Endothelial cell of umbilical vein (primary cell): ENCODE measurements at regions not wholly inside any gene's neighbourhood (a gene's known extent, or its start where the extent isn't known, plus 50 kb on each side); places are given as distances from the start of the nearest gene placed in this dataset.

Experiments
- BruUV-seq: library from RNA; stranded (reverse); fragments of 400-500 nt; replicated peaks from 2 replicates; lab custom pipeline; 2021; lab: Mats Ljungman, UMichigan
- CTCF ChIA-PET: fragments of 300-600, 350-600 bp; sonication (Branson Sonifier 250); formaldehyde crosslinking; loops from one replicate; lab custom pipeline; 2021; ENCODE audit warnings: antibody characterized with exemption, inconsistent platforms; lab: Charles Lee
- POLR2A ChIA-PET: fragments of 300-600, 350-600 bp; sonication (Branson Sonifier 250); formaldehyde crosslinking; loops from one replicate; lab custom pipeline; 2021; ENCODE audit warnings: antibody characterized with exemption, inconsistent platforms; lab: Charles Lee
- DNase-seq: peaks from one replicate; pipeline ENCODE4 v3.0.0-alpha.2; 2011; ENCODE audit warnings: low read depth, low spot score
- FAIRE-seq: peaks from 2 replicates; lab custom pipeline; 2011; peaks lifted over from hg19 to GRCh38; lab: Jason Lieb, UNC
- H2AFZ ChIP-seq: 2 replicates; pipeline ENCODE4 v1.6.0; 2012; ENCODE audit warnings: low read depth, low read length, control low read depth, inconsistent platforms
- H3K27ac ChIP-seq: 2 replicates; pipeline ENCODE4 v1.5.1; 2011; ENCODE audit warnings: low read depth, mild to moderate bottlenecking, control low read depth, low read length, moderate library complexity; ENCODE audit not compliant: insufficient read depth
- H3K27me3 ChIP-seq, 2 experiments: 2 replicates each; pipeline versions ENCODE4 v1.6.0 to v1.6.1; 2011; ENCODE audit warnings: low read length in 2 of 2, mixed read lengths in 1 of 2; ENCODE audit not compliant: control insufficient read depth in 2 of 2, insufficient read depth in 2 of 2
- H3K36me3 ChIP-seq, 2 experiments: 2 replicates in 1 of 2; 3 replicates in 1 of 2; pipeline ENCODE4 v1.5.1; 2011; ENCODE audit warnings: low read length in 2 of 2, mild to moderate bottlenecking in 1 of 2, moderate library complexity in 1 of 2; ENCODE audit not compliant: control insufficient read depth in 2 of 2, insufficient read depth in 2 of 2; ENCODE audit errors: extremely low read depth in 1 of 2
- H3K4me1 ChIP-seq: 3 replicates; pipeline ENCODE4 v1.5.1; 2011; ENCODE audit warnings: mild to moderate bottlenecking, low read length; ENCODE audit not compliant: control insufficient read depth, insufficient read depth; ENCODE audit errors: extremely low read depth
- H3K4me2 ChIP-seq: 2 replicates; pipeline ENCODE4 v1.6.1; 2011; ENCODE audit warnings: low read length, control low read depth, mixed read lengths; ENCODE audit not compliant: insufficient read depth
- H3K4me3 ChIP-seq, 3 experiments: fragments of 200-600 bp in 1 of 3; sonication (generic), shearing (Covaris generic) in 1 of 3; replicated peaks in 1 of 3; 2 replicates each; pipeline ENCODE4 v1.5.1; 2011 to 2016; ENCODE audit warnings: control low read depth in 3 of 3, low read length in 3 of 3, mild to moderate bottlenecking in 2 of 3, inconsistent platforms in 1 of 3, low read depth in 1 of 3, moderate library complexity in 1 of 3; ENCODE audit not compliant: insufficient read depth in 1 of 3
- H3K79me2 ChIP-seq: 2 replicates; pipeline ENCODE4 v1.6.0; 2012; ENCODE audit warnings: low read length, inconsistent platforms; ENCODE audit not compliant: control insufficient read depth, insufficient read depth
- H3K9ac ChIP-seq: replicated peaks from 2 replicates; pipeline ENCODE3; 2011; ENCODE audit warnings: low read length, control low read depth; ENCODE audit not compliant: insufficient read depth; ENCODE audit errors: extremely low read depth
- H3K9me1 ChIP-seq: replicated peaks from 3 replicates; pipeline ENCODE4 v1.6.0; 2011; ENCODE audit warnings: mild to moderate bottlenecking, low read length; ENCODE audit not compliant: control insufficient read depth, insufficient read depth; ENCODE audit errors: extremely low read depth
- H3K9me3 ChIP-seq: replicated peaks from 2 replicates; pipeline ENCODE4 v1.5.1; 2012; ENCODE audit warnings: low read length, inconsistent platforms; ENCODE audit not compliant: control insufficient read depth, insufficient read depth
- H4K20me1 ChIP-seq: replicated peaks from 2 replicates; pipeline ENCODE3; 2011; ENCODE audit warnings: mild to moderate bottlenecking, low read length; ENCODE audit not compliant: control insufficient read depth, insufficient read depth; ENCODE audit errors: extremely low read depth
- CTCF ChIP-seq, 2 donors: IDR thresholded peaks; 1 replicate in 1 of 2; 2 replicates in 1 of 2; pipeline ENCODE4 v1.5.1; 2011; ENCODE audit warnings: low read length in 2 of 2, mild to moderate bottlenecking in 2 of 2, moderate library complexity in 2 of 2, control low read depth in 1 of 2, inconsistent platforms in 1 of 2, low read depth in 1 of 2; ENCODE audit not compliant: insufficient read depth in 1 of 2; ENCODE audit errors: extremely low read depth in 1 of 2
- EZH2 ChIP-seq: IDR thresholded peaks from 2 replicates; pipeline ENCODE4 v1.6.1; 2012; ENCODE audit warnings: borderline replicate concordance, low read depth, mild to moderate bottlenecking, moderate library complexity, low read length, inconsistent platforms; ENCODE audit not compliant: severe bottlenecking
- FOS ChIP-seq: IDR thresholded peaks from 2 replicates; pipeline ENCODE4 v1.6.1; 2011; ENCODE audit warnings: mild to moderate bottlenecking, low read length, moderate library complexity, borderline replicate concordance; ENCODE audit not compliant: insufficient read depth
- GATA2 ChIP-seq: IDR thresholded peaks from 2 replicates; pipeline ENCODE4 v1.7.0; 2011; ENCODE audit warnings: low read depth, mild to moderate bottlenecking, moderate library complexity, mixed read lengths, low read length; ENCODE audit not compliant: insufficient read length, insufficient read depth
- JUN ChIP-seq: IDR thresholded peaks from 2 replicates; pipeline ENCODE4 v1.6.1; 2011; ENCODE audit warnings: borderline replicate concordance, low read depth; ENCODE audit not compliant: insufficient read length, insufficient read depth
- MAX ChIP-seq: IDR thresholded peaks from 2 replicates; pipeline ENCODE4 v1.6.1; 2011; ENCODE audit not compliant: insufficient read depth, insufficient read length
- MYC ChIP-seq: IDR thresholded peaks from one replicate; pipeline ENCODE4 v1.6.1; 2011; ENCODE audit warnings: mild to moderate bottlenecking, low read depth, low read length
- POLR2A ChIP-seq: IDR thresholded peaks from 2 replicates; pipeline ENCODE4 v1.6.1; 2012; ENCODE audit warnings: low read depth, mild to moderate bottlenecking, control low read depth, low read length
- POLR2AphosphoS5 ChIP-seq: IDR thresholded peaks from 2 replicates; pipeline ENCODE4 v1.6.1; 2012; ENCODE audit warnings: low read depth, mild to moderate bottlenecking, control low read depth, low read length, moderate library complexity; ENCODE audit not compliant: insufficient read depth
- dilution Hi-C: fragments of 300-500 bp; cut with MboI; formaldehyde crosslinking; loops from one replicate; pipeline ENCODE4 v1.15.0; 2019; ENCODE audit warnings: low sequenced_read_pairs; ENCODE audit not compliant: extremely low pct_ligation_motif_present
- intact Hi-C: fragments of 100-400 bp; cut with micrococcal nuclease; formaldehyde crosslinking; loops from one replicate; pipeline ENCODE4 v1.10.0; 2022

GRCh38 chr12:13666806-13667205, 314.6 kb downstream of the GRIN2B start:
- CTCF ChIA-PET, result no interaction called here
- Histone ChIP-seq H3K27me3 (no peaks in the 10 kb centered on the region), H3K27ac (no peak overlapping the region), H2AFZ (no peak overlapping the region), H3K79me2 (no peaks in the 10 kb centered on the region), H3K4me3 (no peak overlapping the region), H4K20me1 (no peaks in the 10 kb centered on the region), H3K9me1 (no peaks in the 10 kb centered on the region), H3K4me1 (no peaks in the 10 kb centered on the region), H3K9ac (no peak overlapping the region), H3K9me3 (no peaks in the 10 kb centered on the region), H3K4me2 (no peak overlapping the region), H3K36me3 (no peaks in the 10 kb centered on the region)
- no peak for FAIRE-seq
- DNase-seq, result no peak
- POLR2A ChIA-PET, result no interaction called here
- TF ChIP-seq GATA2 (no peak), FOS (no peak), MYC (no peak), MAX (no peak), CTCF (IDR thresholded peaks at IDR 0.05; ENCODE audit: extremely low read depth in 1 of 2, insufficient read depth in 1 of 2, low read depth in 1 of 2, low read length in 2 of 2) (no peak), POLR2A (no peak), EZH2 (no peak), POLR2AphosphoS5 (no peak), JUN (no peak)
- intact Hi-C loops, result no loop called here
- no TSS peak for BruUV-seq
- dilution Hi-C loops, result no loop called here
